Endodermal cell (in vitro differentiated cells): ENCODE measurements at regions not wholly inside any gene's neighbourhood (a gene's known extent, or its start where the extent isn't known, plus 50 kb on each side); places are given as distances from the start of the nearest gene placed in this dataset.
"Not testable (repeated sequence)": the region's sequence is repeated elsewhere in the genome, so short reads cannot be mapped to it uniquely, and the experiment has no call there.

Source experiments
- DNase-seq: peaks from one replicate; pipeline ENCODE4 v3.0.0-alpha.2; 2017
- H3K27ac ChIP-seq: 2 replicates; pipeline ENCODE4 v1.5.1; 2013; ENCODE audit warnings: mild to moderate bottlenecking, low read depth, low read length, moderate library complexity
- H3K27me3 ChIP-seq: 2 replicates; pipeline ENCODE4 v1.6.1; 2013; ENCODE audit warnings: mild to moderate bottlenecking, low read length, moderate library complexity; ENCODE audit not compliant: insufficient read depth, control insufficient read depth, poor library complexity, severe bottlenecking
- H3K36me3 ChIP-seq: 2 replicates; pipeline ENCODE4 v1.7.0; 2013; ENCODE audit warnings: mild to moderate bottlenecking, low read length, moderate library complexity; ENCODE audit not compliant: control insufficient read depth, insufficient read depth
- H3K4me1 ChIP-seq: one replicate; pipeline ENCODE4 v1.7.0; 2013; ENCODE audit warnings: low read length; ENCODE audit not compliant: control insufficient read depth, insufficient read depth
- H3K4me3 ChIP-seq: 2 replicates; pipeline ENCODE4 v1.5.1; 2013; ENCODE audit warnings: mild to moderate bottlenecking, low read length, moderate library complexity
- H3K9ac ChIP-seq: 2 replicates; pipeline ENCODE4 v1.6.1; 2013; ENCODE audit warnings: mild to moderate bottlenecking, low read length, moderate library complexity; ENCODE audit not compliant: poor library complexity, severe bottlenecking; ENCODE audit errors: extremely low read depth
- H3K9me3 ChIP-seq: 2 replicates; pipeline ENCODE4 v1.6.1; 2013; ENCODE audit warnings: mild to moderate bottlenecking, low read length, moderate library complexity; ENCODE audit not compliant: control insufficient read depth
- H3K27ac Mint-ChIP-seq: 2 replicates; pipeline ENCODE4 v1.8.0; 2020; ENCODE audit warnings: mixed read lengths
- H3K27me3 Mint-ChIP-seq: 2 replicates; pipeline ENCODE4 v1.8.0; 2021; ENCODE audit warnings: mild to moderate bottlenecking, mixed read lengths; ENCODE audit not compliant: insufficient read depth
- H3K36me3 Mint-ChIP-seq: 2 replicates; pipeline ENCODE4 v1.8.0; 2020; ENCODE audit warnings: low read depth, mixed read lengths
- H3K4me1 Mint-ChIP-seq: 2 replicates; pipeline ENCODE4 v1.8.0; 2020; ENCODE audit warnings: mixed read lengths
- H3K4me3 Mint-ChIP-seq: 2 replicates; pipeline ENCODE4 v1.8.0; 2020; ENCODE audit warnings: mild to moderate bottlenecking, moderate library complexity, mixed read lengths
- H3K9me3 Mint-ChIP-seq: 2 replicates; pipeline ENCODE4 v1.8.0; 2020; ENCODE audit warnings: mild to moderate bottlenecking, mixed read lengths
- CTCF ChIP-seq: fragments of 200-600 bp; sonication (generic); conservative IDR thresholded peaks from 2 replicates; pipeline ENCODE4 v1.5.0; 2021; ENCODE audit warnings: antibody characterized with exemption, mild to moderate bottlenecking
- WGBS, 2 experiments: methylation state at CpG; one replicate each; pipeline versions ENCODE4 v1.1.5 to v1.1.7; 2013; ENCODE audit warnings: missing lambda C conversion rate in 2 of 2, mixed read lengths in 1 of 2; ENCODE audit not compliant: insufficient coverage in 1 of 2, insufficient read length in 1 of 2; 5-methylcytosine and 5-hydroxymethylcytosine counted together

- no peak for TF ChIP-seq CTCF
- DNase-seq: no peak
- no peaks in the 10 kb centered on the region for H3K36me3 Mint-ChIP-seq
- Histone ChIP-seq H3K9me3 (no peaks in the 10 kb centered on the region), H3K4me3 (no peak overlapping the region), H3K4me1 (peaks cover 2% of the 10 kb centered on the region), H3K9ac (no peak overlapping the region), H3K27ac (no peak overlapping the region), H3K27me3 (no peaks in the 10 kb centered on the region), H3K36me3 (no peaks in the 10 kb centered on the region)
- 88% methylated on average over 1 to 2 of the region's 2 CpGs for WGBS, 2 experiments
- no peaks in the 10 kb centered on the region for H3K9me3 Mint-ChIP-seq
- H3K4me1 Mint-ChIP-seq: peaks cover 11% of the 10 kb centered on the region
- H3K4me3 Mint-ChIP-seq: no peak overlapping the region
- H3K27ac Mint-ChIP-seq: no peak overlapping the region
- H3K27me3 Mint-ChIP-seq: no peaks in the 10 kb centered on the region
Measured at GRCh38 chr20:12847872-12848271, 160.9 kb upstream of the SPTLC3 start.

GRCh38 chr20:12849225-12849910 is 159.4 kb upstream of the SPTLC3 start:
- Mint-ChIP-seq H3K27me3 (no peaks in the 10 kb centered on the region), H3K27ac (no peak overlapping the region), H3K4me1 (peaks cover 11% of the 10 kb centered on the region), H3K36me3 (no peaks in the 10 kb centered on the region), H3K9me3 (no peaks in the 10 kb centered on the region), H3K4me3 (no peak overlapping the region)
- TF ChIP-seq CTCF: no peak
- Histone ChIP-seq H3K27ac (no peak overlapping the region), H3K27me3 (no peaks in the 10 kb centered on the region), H3K4me3 (no peak overlapping the region), H3K36me3 (no peaks in the 10 kb centered on the region), H3K4me1 (peaks cover 2% of the 10 kb centered on the region), H3K9me3 (no peaks in the 10 kb centered on the region), H3K9ac (no peak overlapping the region)
- WGBS, 2 experiments: 60 to 81% methylated on average over 4 to 9 of the region's 9 CpGs
- DNase-seq: no peak

GRCh38 chr20:12857643-12858042 is 151.1 kb upstream of the SPTLC3 start:
- H3K27ac ChIP-seq, H3K4me1 Mint-ChIP-seq, H3K4me1 ChIP-seq, H3K4me3 Mint-ChIP-seq, H3K4me3 ChIP-seq, H3K36me3 Mint-ChIP-seq, H3K27ac Mint-ChIP-seq, DNase-seq, H3K27me3 Mint-ChIP-seq, H3K27me3 ChIP-seq, H3K36me3 ChIP-seq, H3K9me3 Mint-ChIP-seq, H3K9ac ChIP-seq, H3K9me3 ChIP-seq: not testable (repeated sequence)
- 89 to 91% methylated on average over 9 of the region's 9 CpGs for WGBS, 2 experiments
